Osteocyte (in vitro differentiated cells): ENCODE measurements at regions not wholly inside any gene's neighbourhood (a gene's known extent, or its start where the extent isn't known, plus 50 kb on each side); places are given as distances from the start of the nearest gene placed in this dataset.

Source experiments
- DNase-seq: peaks from one replicate; pipeline ENCODE4 v3.0.0; 2021; ENCODE audit warnings: mixed read lengths; ENCODE audit not compliant: unreplicated experiment; ENCODE audit errors: extremely low spot score
- H3K27ac Mint-ChIP-seq: one replicate; pipeline ENCODE4 v1.8.0; 2021; ENCODE audit warnings: mild to moderate bottlenecking, mixed read lengths; ENCODE audit not compliant: unreplicated experiment
- H3K27me3 Mint-ChIP-seq: one replicate; pipeline ENCODE4 v1.8.0; 2021; ENCODE audit warnings: mixed read lengths; ENCODE audit not compliant: unreplicated experiment
- H3K36me3 Mint-ChIP-seq: one replicate; pipeline ENCODE4 v1.8.0; 2021; ENCODE audit warnings: mixed read lengths; ENCODE audit not compliant: unreplicated experiment
- H3K4me1 Mint-ChIP-seq: one replicate; pipeline ENCODE4 v1.8.0; 2021; ENCODE audit warnings: mixed read lengths; ENCODE audit not compliant: unreplicated experiment
- H3K4me3 Mint-ChIP-seq: one replicate; pipeline ENCODE4 v1.8.0; 2021; ENCODE audit warnings: mild to moderate bottlenecking, moderate library complexity, mixed read lengths; ENCODE audit not compliant: unreplicated experiment
- H3K9me3 Mint-ChIP-seq: one replicate; pipeline ENCODE4 v1.8.0; 2021; ENCODE audit warnings: mixed read lengths; ENCODE audit not compliant: unreplicated experiment
- CTCF ChIP-seq: fragments of 200-600 bp; sonication (generic); IDR thresholded peaks from 2 replicates; pipeline ENCODE4 v1.5.0; 2021; ENCODE audit warnings: antibody characterized with exemption, mild to moderate bottlenecking, moderate library complexity

- Mint-ChIP-seq H3K4me3 (no peak overlapping the region), H3K27me3 (no peaks in the 10 kb centered on the region), H3K36me3 (no peaks in the 10 kb centered on the region), H3K27ac (no peak overlapping the region), H3K4me1 (no peaks in the 10 kb centered on the region), H3K9me3 (no peaks in the 10 kb centered on the region)
- DNase-seq, result no peak
- no peak for TF ChIP-seq CTCF
Measured at GRCh38 chr12:17661250-17661649, 428.7 kb downstream of the RERGL start.

DNA sequence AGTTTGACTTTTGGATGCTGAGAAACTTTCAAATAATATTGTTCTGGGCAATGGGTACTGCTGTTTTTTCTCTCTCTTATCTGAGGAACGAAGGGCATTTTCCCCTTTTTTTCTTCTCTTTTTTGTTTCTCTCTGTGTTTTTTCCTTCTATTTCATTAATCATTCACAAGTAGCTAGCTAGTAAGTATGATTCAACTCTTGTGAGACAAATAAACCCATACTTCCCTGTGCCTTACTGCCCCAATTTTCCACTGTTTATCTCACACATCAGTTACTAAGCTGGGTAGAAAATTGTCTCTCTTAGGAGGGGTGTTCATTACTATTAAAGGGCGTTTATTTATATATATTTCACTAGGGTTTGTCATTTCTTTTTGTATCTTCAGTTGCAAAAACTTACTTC, 437.6 kb downstream of the RERGL start:
- DNase-seq, result no peak
- Mint-ChIP-seq H3K27me3 (no peaks in the 10 kb centered on the region), H3K9me3 (no peaks in the 10 kb centered on the region), H3K4me3 (no peak overlapping the region), H3K27ac (no peak overlapping the region), H3K36me3 (no peaks in the 10 kb centered on the region), H3K4me1 (no peaks in the 10 kb centered on the region)
- no peak for TF ChIP-seq CTCF

- H3K9me3 Mint-ChIP-seq, result no peaks in the 10 kb centered on the region
- no peaks in the 10 kb centered on the region for H3K4me1 Mint-ChIP-seq
- peaks cover 17% of the 10 kb centered on the region for H3K27me3 Mint-ChIP-seq
- no peak overlapping the region for H3K27ac Mint-ChIP-seq
- H3K36me3 Mint-ChIP-seq, result no peaks in the 10 kb centered on the region
- no peak for TF ChIP-seq CTCF
- H3K4me3 Mint-ChIP-seq, result no peak overlapping the region
- no peak for DNase-seq
Measured at GRCh38 chr12:17642340-17642650, 447.7 kb downstream of the RERGL start.

DNA sequence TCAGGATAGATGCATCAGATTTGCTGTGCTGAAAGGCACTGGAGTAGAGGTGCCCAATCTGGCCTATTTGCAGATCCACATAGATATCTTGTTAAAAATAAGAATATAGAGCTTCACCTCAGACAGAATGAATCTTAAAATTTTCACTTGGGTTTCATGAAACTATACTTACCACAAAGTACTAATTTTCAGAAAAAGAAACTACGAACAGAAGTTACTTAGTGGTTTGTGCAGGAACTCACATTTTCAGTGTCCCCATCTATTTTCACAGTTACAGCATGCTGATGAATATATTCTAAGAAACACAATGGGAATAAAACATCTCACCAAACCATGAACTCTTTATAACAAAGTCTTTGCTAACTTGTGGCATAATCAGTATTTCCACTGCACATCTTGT, 449.4 kb downstream of the RERGL start:
- Mint-ChIP-seq H3K9me3 (no peaks in the 10 kb centered on the region), H3K4me3 (no peak overlapping the region)

DNA sequence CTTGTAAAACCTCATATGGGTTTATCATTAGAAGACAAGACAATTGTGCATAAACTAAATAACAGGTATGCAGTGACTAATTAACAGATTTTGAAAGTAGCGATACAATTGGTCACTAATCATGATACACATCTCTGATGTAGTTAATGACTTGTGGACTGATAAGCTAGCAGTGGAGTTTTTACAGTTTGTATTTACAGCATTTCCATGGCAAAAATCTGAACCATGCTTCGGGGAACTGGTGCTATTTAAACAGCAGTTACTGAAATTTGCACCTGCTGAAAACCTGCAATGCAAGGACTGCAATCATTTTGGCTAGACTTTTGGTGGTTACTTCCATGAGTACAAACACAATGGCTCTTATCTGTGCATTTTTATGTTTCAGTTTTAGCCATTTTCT, 471.2 kb downstream of the RERGL start:
- no peak for TF ChIP-seq CTCF
- Mint-ChIP-seq H3K9me3 (peaks cover 6% of the 10 kb centered on the region), H3K27ac (no peak overlapping the region), H3K27me3 (no peaks in the 10 kb centered on the region), H3K36me3 (no peaks in the 10 kb centered on the region), H3K4me3 (no peak overlapping the region), H3K4me1 (no peaks in the 10 kb centered on the region)
- DNase-seq, result no peak

More for the DNA sequence above, 449.4 kb downstream of the RERGL start:
- Mint-ChIP-seq H3K27me3 (peaks cover 17% of the 10 kb centered on the region), H3K36me3 (no peaks in the 10 kb centered on the region), H3K4me1 (no peaks in the 10 kb centered on the region), H3K27ac (no peak overlapping the region)
- no peak for TF ChIP-seq CTCF
- DNase-seq, result no peak
